Neural progenitor cell (in vitro differentiated cells): ENCODE measurements at regions not wholly inside any gene's neighbourhood (a gene's known extent, or its start where the extent isn't known, plus 50 kb on each side); places are given as distances from the start of the nearest gene placed in this dataset.

ENCODE experiments used
- CTCF ChIP-seq: fragments of 200-600 bp; sonication (generic); IDR thresholded peaks from 2 replicates; pipeline ENCODE4 v1.5.1; 2017; ENCODE audit warnings: antibody characterized with exemption, mild to moderate bottlenecking
- EZH2 ChIP-seq: fragments of 200-600 bp; sonication (generic); IDR thresholded peaks from 2 replicates; pipeline ENCODE4 v1.6.1; 2017; ENCODE audit warnings: antibody characterized with exemption, mild to moderate bottlenecking, moderate library complexity
- EZH2phosphoT487 ChIP-seq: fragments of 200-600 bp; sonication (generic); IDR thresholded peaks from 2 replicates; pipeline ENCODE4 v1.6.1; 2017; ENCODE audit warnings: antibody characterized with exemption

- no peak for TF ChIP-seq CTCF
- TF ChIP-seq EZH2phosphoT487, result no peak
- TF ChIP-seq EZH2, result no peak
These were observed 209.6 kb upstream of the TNC start for GRCh38 chr9:115327436-115328122.
